Fibroblast of lung (primary cell): ENCODE measurements at regions not wholly inside any gene's neighbourhood (a gene's known extent, or its start where the extent isn't known, plus 50 kb on each side); places are given as distances from the start of the nearest gene placed in this dataset.

Experiments used
- DNase-seq, 2 donors: peaks; one replicate each; pipeline versions ENCODE4 v3.0.0 to v3.0.0-alpha.2; 2010; ENCODE audit warnings: low read depth in 2 of 2
- H2AFZ ChIP-seq: 2 replicates; pipeline ENCODE4 v1.5.1; 2012; ENCODE audit warnings: low read length, control low read depth, inconsistent platforms
- H3K27ac ChIP-seq: 2 replicates; pipeline ENCODE4 v1.5.1; 2011; ENCODE audit warnings: low read length, control low read depth; ENCODE audit not compliant: insufficient read depth
- H3K27me3 ChIP-seq: 2 replicates; pipeline ENCODE4 v1.5.1; 2011; ENCODE audit warnings: mild to moderate bottlenecking, low read length; ENCODE audit not compliant: control insufficient read depth, insufficient read depth
- H3K36me3 ChIP-seq: 2 replicates; pipeline ENCODE4 v1.5.1; 2011; ENCODE audit warnings: low read length; ENCODE audit not compliant: control insufficient read depth, insufficient read depth
- H3K4me1 ChIP-seq: 2 replicates; pipeline ENCODE4 v1.5.1; 2011; ENCODE audit warnings: low read length; ENCODE audit not compliant: control insufficient read depth, insufficient read depth; ENCODE audit errors: extremely low read depth
- H3K4me2 ChIP-seq: 2 replicates; pipeline ENCODE4 v1.5.1; 2011; ENCODE audit warnings: low read length, control low read depth; ENCODE audit not compliant: insufficient read depth; ENCODE audit errors: extremely low read depth
- H3K4me3 ChIP-seq, 4 experiments: fragments of 200-600 bp in 1 of 4; sonication (generic) in 1 of 4; replicated peaks in 1 of 4; 2 replicates each; pipeline ENCODE4 v1.5.1; 2011 to 2016; ENCODE audit warnings: low read length in 4 of 4, low read depth in 3 of 4, mild to moderate bottlenecking in 3 of 4, control low read depth in 2 of 4, inconsistent platforms in 1 of 4, mixed read lengths in 1 of 4; ENCODE audit not compliant: insufficient read depth in 1 of 4; ENCODE audit errors: control extremely low read depth in 1 of 4
- H3K79me2 ChIP-seq: 2 replicates; pipeline ENCODE4 v1.5.1; 2012; ENCODE audit warnings: mild to moderate bottlenecking, low read length, inconsistent platforms; ENCODE audit not compliant: control insufficient read depth, insufficient read depth
- H3K9ac ChIP-seq: 2 replicates; pipeline ENCODE4 v1.5.1; 2011; ENCODE audit warnings: mild to moderate bottlenecking, low read length, control low read depth; ENCODE audit not compliant: insufficient read depth
- H3K9me3 ChIP-seq: 2 replicates; pipeline ENCODE4 v1.5.1; 2012; ENCODE audit warnings: low read depth, low read length; ENCODE audit not compliant: control insufficient read depth, insufficient read depth
- H4K20me1 ChIP-seq: 2 replicates; pipeline ENCODE4 v1.5.1; 2011; ENCODE audit warnings: low read length; ENCODE audit not compliant: control insufficient read depth, insufficient read depth; ENCODE audit errors: extremely low read depth
- EZH2 ChIP-seq: IDR thresholded peaks from 2 replicates; pipeline ENCODE4 v1.5.1; 2012; ENCODE audit warnings: low read length, control low read depth, mild to moderate bottlenecking; ENCODE audit errors: missing control alignments
- TF ChIP-seq, protein P1 (sequence below), 2 donors: IDR thresholded peaks in 1 of 2; conservative IDR thresholded peaks in 1 of 2; 1 replicate in 1 of 2; 2 replicates in 1 of 2; pipeline ENCODE4 v1.5.1; 2011 to 2012; ENCODE audit warnings: low read length in 2 of 2, control low read depth in 1 of 2, inconsistent platforms in 1 of 2, low read depth in 1 of 2, mild to moderate bottlenecking in 1 of 2

DNA sequence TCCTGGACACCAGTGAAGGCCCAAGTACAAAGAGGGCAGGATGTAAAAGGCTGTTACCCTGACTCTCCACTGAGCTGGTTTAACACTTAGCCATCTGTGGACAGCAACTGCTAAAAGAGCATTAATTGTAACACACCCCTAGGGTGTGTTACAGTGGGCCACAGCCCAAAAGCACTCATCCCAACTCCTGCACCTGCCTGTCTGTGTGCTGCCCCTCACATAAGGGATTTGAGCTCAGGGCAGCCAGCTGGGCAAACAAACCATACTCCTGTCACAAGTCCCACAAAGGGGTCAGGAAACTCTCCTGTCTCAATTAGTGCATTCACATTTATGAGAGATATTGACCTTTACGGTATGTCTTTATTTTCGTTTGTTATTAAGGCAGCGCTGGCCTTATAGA lies 833.1 kb upstream of the NXPH2 start:
- Histone ChIP-seq H3K36me3 (no peaks in the 10 kb centered on the region), H3K9ac (no peak overlapping the region), H3K4me2 (no peak overlapping the region), H3K4me3 (no peak overlapping the region), H3K9me3 (no peaks in the 10 kb centered on the region), H3K4me1 (no peaks in the 10 kb centered on the region), H3K27me3 (no peaks in the 10 kb centered on the region), H3K27ac (no peak overlapping the region), H3K79me2 (no peaks in the 10 kb centered on the region), H4K20me1 (no peaks in the 10 kb centered on the region), H2AFZ (no peak overlapping the region)
- DNase-seq = no peak
- TF ChIP-seq EZH2 = no peak

DNA sequence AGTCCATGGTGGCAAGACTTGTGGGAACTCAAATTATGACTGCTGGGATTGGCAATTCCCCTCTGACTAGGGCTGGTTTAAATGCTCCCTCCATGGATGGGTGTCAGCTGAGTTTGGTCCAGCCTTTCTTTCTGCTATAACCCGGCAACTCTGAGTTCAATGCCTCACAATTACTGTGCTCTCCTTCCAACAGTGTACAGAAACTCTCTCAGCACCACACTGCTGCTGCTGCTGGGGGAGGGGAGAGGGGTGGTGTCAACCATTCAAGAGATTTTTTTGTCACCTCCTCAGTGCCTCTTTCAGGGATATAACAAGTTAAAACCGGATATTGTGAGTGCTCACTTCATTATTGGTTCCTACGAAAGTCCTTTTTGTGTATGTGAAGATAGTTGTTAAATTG lies 830.3 kb upstream of the NXPH2 start:
- H3K36me3 ChIP-seq = no peaks in the 10 kb centered on the region
- H3K4me1 ChIP-seq = no peaks in the 10 kb centered on the region
- no peak for DNase-seq
- no peak overlapping the region for H3K4me2 ChIP-seq
- H2AFZ ChIP-seq = no peak overlapping the region
- no peak for TF ChIP-seq EZH2
- TF ChIP-seq, protein P1, sequence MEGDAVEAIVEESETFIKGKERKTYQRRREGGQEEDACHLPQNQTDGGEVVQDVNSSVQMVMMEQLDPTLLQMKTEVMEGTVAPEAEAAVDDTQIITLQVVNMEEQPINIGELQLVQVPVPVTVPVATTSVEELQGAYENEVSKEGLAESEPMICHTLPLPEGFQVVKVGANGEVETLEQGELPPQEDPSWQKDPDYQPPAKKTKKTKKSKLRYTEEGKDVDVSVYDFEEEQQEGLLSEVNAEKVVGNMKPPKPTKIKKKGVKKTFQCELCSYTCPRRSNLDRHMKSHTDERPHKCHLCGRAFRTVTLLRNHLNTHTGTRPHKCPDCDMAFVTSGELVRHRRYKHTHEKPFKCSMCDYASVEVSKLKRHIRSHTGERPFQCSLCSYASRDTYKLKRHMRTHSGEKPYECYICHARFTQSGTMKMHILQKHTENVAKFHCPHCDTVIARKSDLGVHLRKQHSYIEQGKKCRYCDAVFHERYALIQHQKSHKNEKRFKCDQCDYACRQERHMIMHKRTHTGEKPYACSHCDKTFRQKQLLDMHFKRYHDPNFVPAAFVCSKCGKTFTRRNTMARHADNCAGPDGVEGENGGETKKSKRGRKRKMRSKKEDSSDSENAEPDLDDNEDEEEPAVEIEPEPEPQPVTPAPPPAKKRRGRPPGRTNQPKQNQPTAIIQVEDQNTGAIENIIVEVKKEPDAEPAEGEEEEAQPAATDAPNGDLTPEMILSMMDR (conservative IDR thresholded peaks at IDR 0.05 in 1 of 2, IDR thresholded peaks at IDR 0.05 in 1 of 2; ENCODE audit: low read depth in 1 of 2, low read length in 2 of 2) = no peak
- H3K27ac ChIP-seq = no peak overlapping the region
- no peaks in the 10 kb centered on the region for H4K20me1 ChIP-seq
- no peaks in the 10 kb centered on the region for H3K27me3 ChIP-seq
- H3K9ac ChIP-seq = no peak overlapping the region
- no peak overlapping the region for H3K4me3 ChIP-seq
- H3K79me2 ChIP-seq = no peaks in the 10 kb centered on the region
- no peaks in the 10 kb centered on the region for H3K9me3 ChIP-seq

DNA sequence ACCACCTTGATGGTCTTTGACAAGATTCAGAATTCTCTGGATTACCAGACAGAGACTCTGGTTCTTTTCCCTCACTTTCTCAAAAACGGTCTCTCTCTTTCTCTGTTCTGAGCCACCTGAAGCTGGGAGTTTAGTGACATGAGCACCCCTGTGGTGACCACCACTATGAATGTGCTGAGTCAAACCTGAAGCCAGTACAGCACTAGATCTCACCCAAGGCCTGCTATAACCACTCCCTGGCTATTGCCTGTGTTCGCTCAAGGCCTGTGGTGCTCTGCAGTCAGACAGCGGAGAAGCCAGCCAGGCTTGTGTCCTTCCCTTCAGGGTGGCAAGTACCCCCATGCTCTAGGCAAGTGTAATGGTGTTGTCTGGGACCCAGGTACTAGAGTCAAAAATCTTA lies 828.9 kb upstream of the NXPH2 start:
- no peaks in the 10 kb centered on the region for H3K4me1 ChIP-seq
- H2AFZ ChIP-seq = no peak overlapping the region
- H3K36me3 ChIP-seq = no peaks in the 10 kb centered on the region
- H3K4me3 ChIP-seq = no peak overlapping the region
- no peaks in the 10 kb centered on the region for H3K9me3 ChIP-seq
- no peak overlapping the region for H3K4me2 ChIP-seq
- no peaks in the 10 kb centered on the region for H4K20me1 ChIP-seq
- no peaks in the 10 kb centered on the region for H3K79me2 ChIP-seq
- H3K9ac ChIP-seq = no peak overlapping the region
- DNase-seq = no peak
- TF ChIP-seq, protein P1 (conservative IDR thresholded peaks at IDR 0.05 in 1 of 2, IDR thresholded peaks at IDR 0.05 in 1 of 2; ENCODE audit: low read depth in 1 of 2, low read length in 2 of 2) = no peak
- no peak for TF ChIP-seq EZH2
- H3K27ac ChIP-seq = no peak overlapping the region
- no peaks in the 10 kb centered on the region for H3K27me3 ChIP-seq
